ENCODE measurements at regions not wholly inside any gene's neighbourhood (a gene's known extent, or its start where the extent isn't known, plus 50 kb on each side); places are given as distances from the start of the nearest gene placed in this dataset.
"Not testable (repeated sequence)": the region's sequence is repeated elsewhere in the genome, so short reads cannot be mapped to it uniquely, and the experiment has no call there.

- DNase-seq (ENCODE audit: low spot score in 2 of 2) = no peak
- Mint-ChIP-seq H3K4me3 (no peak overlapping the region), H3K36me3 (no peaks in the 10 kb centered on the region), H3K9me3 (peaks cover 23% of the 10 kb centered on the region), H3K27ac (no peak overlapping the region), H3K4me1 (no peaks in the 10 kb centered on the region)
- no peak for ATAC-seq
Observed at GRCh38 chr2:4965556-4966320, 726.4 kb upstream of the SOX11 start.

- H3K4me3 Mint-ChIP-seq = no peak overlapping the region
- no peak overlapping the region for H3K27ac Mint-ChIP-seq
- ATAC-seq = no peak
- H3K4me1 Mint-ChIP-seq = no peaks in the 10 kb centered on the region
- H3K36me3 Mint-ChIP-seq = no peaks in the 10 kb centered on the region
- DNase-seq (ENCODE audit: low spot score in 2 of 2) = no peak
- H3K9me3 Mint-ChIP-seq = peaks cover 24% of the 10 kb centered on the region
Observed at GRCh38 chr2:4967206-4967605, 725.0 kb upstream of the SOX11 start.

GRCh38 chr2:4972472-4972871 lies 719.7 kb upstream of the SOX11 start:
- Mint-ChIP-seq H3K36me3 (no peaks in the 10 kb centered on the region), H3K4me1 (no peaks in the 10 kb centered on the region), H3K4me3 (no peak overlapping the region), H3K27ac (no peak overlapping the region), H3K9me3 (peaks cover 14% of the 10 kb centered on the region)
- no peak for DNase-seq (ENCODE audit: low spot score in 2 of 2)
- ATAC-seq = no peak

GRCh38 chr2:4973354-4973753 lies 718.8 kb upstream of the SOX11 start:
- H3K9me3 Mint-ChIP-seq = peaks cover 12% of the 10 kb centered on the region
- H3K27ac Mint-ChIP-seq = no peak overlapping the region
- no peaks in the 10 kb centered on the region for H3K4me1 Mint-ChIP-seq
- ATAC-seq (no peak), DNase-seq (ENCODE audit: low spot score in 2 of 2) (no peak)
- no peak overlapping the region for H3K4me3 Mint-ChIP-seq
- H3K36me3 Mint-ChIP-seq = no peaks in the 10 kb centered on the region

GRCh38 chr2:4973973-4974372 lies 718.2 kb upstream of the SOX11 start:
- no peaks in the 10 kb centered on the region for H3K36me3 Mint-ChIP-seq
- H3K9me3 Mint-ChIP-seq = peaks cover 12% of the 10 kb centered on the region
- H3K27ac Mint-ChIP-seq = no peak overlapping the region
- no peaks in the 10 kb centered on the region for H3K4me1 Mint-ChIP-seq
- DNase-seq (ENCODE audit: low spot score in 2 of 2) = no peak
- H3K4me3 Mint-ChIP-seq = no peak overlapping the region
- peak; percentile 48 for ATAC-seq

GRCh38 chr2:4976407-4976806 lies 715.8 kb upstream of the SOX11 start:
- DNase-seq (ENCODE audit: low spot score in 2 of 2) (no peak), ATAC-seq (no peak)
- Mint-ChIP-seq H3K36me3 (no peaks in the 10 kb centered on the region), H3K4me1 (no peaks in the 10 kb centered on the region), H3K4me3 (no peak overlapping the region), H3K27ac (no peak overlapping the region), H3K9me3 (peaks cover 12% of the 10 kb centered on the region)

GRCh38 chr2:4979111-4979510 lies 713.1 kb upstream of the SOX11 start:
- Mint-ChIP-seq H3K36me3 (no peaks in the 10 kb centered on the region), H3K4me3 (no peak overlapping the region), H3K9me3 (peaks cover 12% of the 10 kb centered on the region), H3K27ac (no peak overlapping the region), H3K4me1 (no peaks in the 10 kb centered on the region)
- DNase-seq (ENCODE audit: low spot score in 2 of 2) = no peak
- ATAC-seq = no peak

GRCh38 chr2:4980995-4981394 lies 711.2 kb upstream of the SOX11 start:
- Mint-ChIP-seq H3K9me3 (peaks cover 18% of the 10 kb centered on the region), H3K4me1 (no peaks in the 10 kb centered on the region), H3K36me3 (no peaks in the 10 kb centered on the region), H3K27ac (no peak overlapping the region), H3K4me3 (no peak overlapping the region)
- ATAC-seq (no peak), DNase-seq (ENCODE audit: low spot score in 2 of 2) (no peak)

GRCh38 chr2:4981802-4982409 lies 710.3 kb upstream of the SOX11 start:
- Mint-ChIP-seq H3K4me1 (no peaks in the 10 kb centered on the region), H3K4me3 (no peak overlapping the region), H3K36me3 (no peaks in the 10 kb centered on the region), H3K27ac (no peak overlapping the region), H3K9me3 (peaks cover 18% of the 10 kb centered on the region)
- DNase-seq (ENCODE audit: low spot score in 2 of 2) (no peak), ATAC-seq (no peak)

GRCh38 chr2:4988444-4988843 lies 703.7 kb upstream of the SOX11 start:
- H3K36me3 Mint-ChIP-seq; H3K4me1 Mint-ChIP-seq; H3K4me3 Mint-ChIP-seq; DNase-seq (ENCODE audit: low spot score in 2 of 2); H3K27ac Mint-ChIP-seq; ATAC-seq: not testable (repeated sequence)
- H3K9me3 Mint-ChIP-seq = peaks cover 12% of the 10 kb centered on the region

GRCh38 chr2:4992226-4992625 lies 700.0 kb upstream of the SOX11 start:
- H3K9me3 Mint-ChIP-seq = peaks cover 9% of the 10 kb centered on the region
- H3K27ac Mint-ChIP-seq = no peak overlapping the region
- DNase-seq (ENCODE audit: low spot score in 2 of 2) = no peak
- no peaks in the 10 kb centered on the region for H3K36me3 Mint-ChIP-seq
- no peak for ATAC-seq
- no peak overlapping the region for H3K4me3 Mint-ChIP-seq
- no peaks in the 10 kb centered on the region for H3K4me1 Mint-ChIP-seq

- no peak overlapping the region for H3K4me3 Mint-ChIP-seq
Observed at GRCh38 chr2:4995466-4995865, 696.7 kb upstream of the SOX11 start.

GRCh38 chr2:5007596-5007995 lies 684.6 kb upstream of the SOX11 start:
- H3K4me1 Mint-ChIP-seq = no peaks in the 10 kb centered on the region
- H3K27ac Mint-ChIP-seq = no peak overlapping the region
- no peak for ATAC-seq
- no peaks in the 10 kb centered on the region for H3K36me3 Mint-ChIP-seq
- peaks cover 37% of the 10 kb centered on the region for H3K9me3 Mint-ChIP-seq
- no peak overlapping the region for H3K4me3 Mint-ChIP-seq
- DNase-seq (ENCODE audit: low spot score in 2 of 2) = no peak

More at GRCh38 chr2:4995466-4995865, 696.7 kb upstream of the SOX11 start:
- Mint-ChIP-seq H3K36me3 (no peaks in the 10 kb centered on the region), H3K9me3 (peaks cover 12% of the 10 kb centered on the region), H3K4me1 (no peaks in the 10 kb centered on the region), H3K27ac (no peak overlapping the region)
- no peak for DNase-seq (ENCODE audit: low spot score in 2 of 2)
- ATAC-seq = no peak

- Mint-ChIP-seq H3K9me3 (peaks cover 36% of the 10 kb centered on the region), H3K4me3 (no peak overlapping the region), H3K4me1 (no peaks in the 10 kb centered on the region), H3K27ac (no peak overlapping the region), H3K36me3 (no peaks in the 10 kb centered on the region)
- ATAC-seq (no peak), DNase-seq (ENCODE audit: low spot score in 2 of 2) (no peak)
Observed at GRCh38 chr2:5019324-5019723, 672.9 kb upstream of the SOX11 start.

GRCh38 chr2:5020116-5020875 lies 671.9 kb upstream of the SOX11 start:
- Mint-ChIP-seq H3K9me3 (peaks cover 35% of the 10 kb centered on the region), H3K36me3 (no peaks in the 10 kb centered on the region), H3K4me3 (no peak overlapping the region), H3K4me1 (no peaks in the 10 kb centered on the region), H3K27ac (no peak overlapping the region)
- DNase-seq (ENCODE audit: low spot score in 2 of 2) (no peak), ATAC-seq (no peak)

- ATAC-seq (no peak), DNase-seq (ENCODE audit: low spot score in 2 of 2) (no peak)
- no peak overlapping the region for H3K27ac Mint-ChIP-seq
- no peaks in the 10 kb centered on the region for H3K36me3 Mint-ChIP-seq
- peaks cover 33% of the 10 kb centered on the region for H3K9me3 Mint-ChIP-seq
- H3K4me3 Mint-ChIP-seq = no peak overlapping the region
- H3K4me1 Mint-ChIP-seq = no peaks in the 10 kb centered on the region
Observed at GRCh38 chr2:5021136-5021535, 671.0 kb upstream of the SOX11 start.
